Left renal cortex interstitium (tissue), 4 donors: ENCODE measurements at regions not wholly inside any gene's neighbourhood (a gene's known extent, or its start where the extent isn't known, plus 50 kb on each side); places are given as distances from the start of the nearest gene placed in this dataset.
"Not testable (repeated sequence)": the region's sequence is repeated elsewhere in the genome, so short reads cannot be mapped to it uniquely, and the experiment has no call there.

Experiments
- DNase-seq, 4 donors: peaks; one replicate each; pipeline ENCODE4 v3.0.0-alpha.2; 2013; ENCODE audit warnings: low read depth in 4 of 4, low spot score in 2 of 4, missing footprints in 1 of 4

- DNase-seq = not testable (repeated sequence)
Measured at GRCh38 chr18:76611750-76612045, 116.7 kb upstream of the ZNF516 start.

GRCh38 chr18:76610933-76611749, 116.1 kb upstream of the ZNF516 start:
- DNase-seq = no peak

- DNase-seq = no peak
Measured at GRCh38 chr18:76610012-76610411, 115.0 kb upstream of the ZNF516 start.

GRCh38 chr18:76605341-76605929, 110.4 kb upstream of the ZNF516 start:
- DNase-seq = no peak

- DNase-seq = no peak
Measured at GRCh38 chr18:76604935-76605240, 109.8 kb upstream of the ZNF516 start.

- no peak for DNase-seq
Measured at GRCh38 chr18:76604108-76604934, 109.3 kb upstream of the ZNF516 start.

- no peak for DNase-seq
Measured at GRCh38 chr18:76602191-76602590, 107.1 kb upstream of the ZNF516 start.

GRCh38 chr18:76600076-76600475, 105.0 kb upstream of the ZNF516 start:
- not testable (repeated sequence) for DNase-seq

- DNase-seq = no peak
Measured at GRCh38 chr18:76594966-76595365, 99.9 kb upstream of the ZNF516 start.

GRCh38 chr18:76593843-76594242, 98.8 kb upstream of the ZNF516 start:
- no peak for DNase-seq

- DNase-seq = no peak
Measured at GRCh38 chr18:76592981-76593381, 97.9 kb upstream of the ZNF516 start.

GRCh38 chr18:76592096-76592495, 97.1 kb upstream of the ZNF516 start:
- no peak for DNase-seq

- DNase-seq = no peak
Measured at GRCh38 chr18:76589866-76590265, 94.8 kb upstream of the ZNF516 start.

GRCh38 chr18:76589316-76589715, 94.3 kb upstream of the ZNF516 start:
- DNase-seq = no peak

GRCh38 chr18:76588601-76589226, 93.7 kb upstream of the ZNF516 start:
- no peak for DNase-seq

- DNase-seq = no peak
Measured at GRCh38 chr18:76587879-76588271, 92.8 kb upstream of the ZNF516 start.

GRCh38 chr18:76587147-76587878, 92.3 kb upstream of the ZNF516 start:
- no peak for DNase-seq

GRCh38 chr18:76584414-76585310, 89.6 kb upstream of the ZNF516 start:
- DNase-seq = no peak

GRCh38 chr18:76581261-76581660, 86.2 kb upstream of the ZNF516 start:
- DNase-seq = no peak
